ENCODE measurements at regions not wholly inside any gene's neighbourhood (a gene's known extent, or its start where the extent isn't known, plus 50 kb on each side); places are given as distances from the start of the nearest gene placed in this dataset.
A peak's percentile ranks its signal among the peaks of the same experiment; 100 is the strongest.

- no peaks in the 10 kb centered on the region for H3K36me3 ChIP-seq (replicated peaks in 1 of 2; ENCODE audit: control insufficient read depth in 1 of 2, insufficient read depth in 2 of 2, low read length in 2 of 2)
- H4K20me1 ChIP-seq (ENCODE audit: insufficient read depth, low read length) = no peaks in the 10 kb centered on the region
- H3K4me2 ChIP-seq (ENCODE audit: low read depth, low read length) = no peak overlapping the region
- H3K4me1 ChIP-seq (ENCODE audit: insufficient read depth, low read length) = no peaks in the 10 kb centered on the region
- in situ Hi-C loops (cut with HindIII; ENCODE audit: extremely low pct_ligation_motif_present, low pct_unique_long_range_greater_than_20kb) = no loop called here
- no peak overlapping the region for H2AFZ ChIP-seq (ENCODE audit: low read length)
- no peaks in the 10 kb centered on the region for H3K9me3 ChIP-seq (ENCODE audit: low read length)
- no peaks in the 10 kb centered on the region for H3K27me3 ChIP-seq (ENCODE audit: control insufficient read depth in 1 of 2, insufficient read depth in 2 of 2, low read length in 2 of 2)
- POLR2A ChIA-PET = no interaction called here
- under 1% methylated on average over 4 of the region's 4 CpGs for WGBS (ENCODE audit: low lambda C conversion rate)
- TF ChIP-seq RAD51 (IDR thresholded peaks at IDR 0.05; ENCODE audit: borderline replicate concordance) (peak; percentile 71), ZBTB21 (CRISPR knock-in tag; IDR thresholded peaks at IDR 0.05) (no peak), USF2 (IDR thresholded peaks at IDR 0.05; ENCODE audit: low read depth, low read length) (peak; percentile 67), USF2 (CRISPR knock-in tag; IDR thresholded peaks at IDR 0.05; ENCODE audit: borderline replicate concordance) (no peak), NR2F1 (CRISPR knock-in tag; IDR thresholded peaks at IDR 0.05) (no peak)
- DNase-seq (ENCODE audit: low spot score) = no peak
- CTCF ChIA-PET (ENCODE audit: low intra/inter-chr PET ratio, low total read pairs) = no interaction called here
- no TSS peak for BruUV-seq (replicated peaks)
- no peak overlapping the region for H3K27ac ChIP-seq (ENCODE audit: extremely low read length, insufficient read depth, low read length)
- FAIRE-seq = no peak
- ATAC-seq = no peak
- intact Hi-C loops (cut with micrococcal nuclease; ENCODE audit: unreplicated experiment) = no loop called here
- no peak overlapping the region for H3K4me3 ChIP-seq (replicated peaks in 1 of 3; ENCODE audit: insufficient read depth in 1 of 3, low read depth in 2 of 3, low read length in 3 of 3)
- H3K79me2 ChIP-seq (ENCODE audit: insufficient read depth, low read length) = no peaks in the 10 kb centered on the region
- H3K9ac ChIP-seq (ENCODE audit: insufficient read depth, low read depth, low read length) = no peak overlapping the region
These were observed 2698.7 kb downstream of the PCDH9 start for GRCh38 chr13:64531400-64531799.

- Histone ChIP-seq H4K20me1 (ENCODE audit: insufficient read depth, low read length) (no peaks in the 10 kb centered on the region), H3K27me3 (ENCODE audit: control insufficient read depth in 1 of 2, insufficient read depth in 2 of 2, low read length in 2 of 2) (no peaks in the 10 kb centered on the region), H3K9me3 (ENCODE audit: low read length) (no peaks in the 10 kb centered on the region), H3K4me2 (ENCODE audit: low read depth, low read length) (no peak overlapping the region), H3K79me2 (ENCODE audit: insufficient read depth, low read length) (no peaks in the 10 kb centered on the region), H3K4me1 (ENCODE audit: insufficient read depth, low read length) (no peaks in the 10 kb centered on the region), H3K9ac (ENCODE audit: insufficient read depth, low read depth, low read length) (no peak overlapping the region), H3K27ac (ENCODE audit: extremely low read length, insufficient read depth, low read length) (no peak overlapping the region), H3K36me3 (replicated peaks in 1 of 2; ENCODE audit: control insufficient read depth in 1 of 2, insufficient read depth in 2 of 2, low read length in 2 of 2) (no peaks in the 10 kb centered on the region), H2AFZ (ENCODE audit: low read length) (no peak overlapping the region), H3K4me3 (replicated peaks in 1 of 3; ENCODE audit: insufficient read depth in 1 of 3, low read depth in 2 of 3, low read length in 3 of 3) (no peak overlapping the region)
- intact Hi-C loops (cut with micrococcal nuclease; ENCODE audit: unreplicated experiment) (no loop called here), in situ Hi-C loops (cut with HindIII; ENCODE audit: extremely low pct_ligation_motif_present, low pct_unique_long_range_greater_than_20kb) (no loop called here)
- TF ChIP-seq ZBTB21 (CRISPR knock-in tag; IDR thresholded peaks at IDR 0.05) = no peak
- peak; percentile 42; the same call in 1 of the 2 replicates for TF ChIP-seq CTCF (CRISPR knock-in tag; IDR thresholded peaks at IDR 0.05)
- ATAC-seq (peak; percentile 54; the same call in 1 of the 3 replicates), FAIRE-seq (no peak), DNase-seq (ENCODE audit: low spot score) (peak; percentile 9)
- ChIA-PET POLR2A (no interaction called here), CTCF (ENCODE audit: low intra/inter-chr PET ratio, low total read pairs) (no interaction called here)
- BruUV-seq (replicated peaks) = no TSS peak
- WGBS (ENCODE audit: low lambda C conversion rate) = 2% methylated on average over 2 of the region's 2 CpGs
These were observed 2700.2 kb downstream of the PCDH9 start for GRCh38 chr13:64529874-64530485.
